Astrocyte (in vitro differentiated cells and primary cell): ENCODE measurements at regions not wholly inside any gene's neighbourhood (a gene's known extent, or its start where the extent isn't known, plus 50 kb on each side); places are given as distances from the start of the nearest gene placed in this dataset.
"Not testable (repeated sequence)": the region's sequence is repeated elsewhere in the genome, so short reads cannot be mapped to it uniquely, and the experiment has no call there.

Experiments used
- DNase-seq: peaks from one replicate; pipeline ENCODE4 v3.0.0-alpha.2; 2010; ENCODE audit warnings: low read depth
- FAIRE-seq: peaks from 2 replicates; lab custom pipeline; 2011; peaks lifted over from hg19 to GRCh38; lab: Jason Lieb, UNC
- H2AFZ ChIP-seq: 2 replicates; pipeline ENCODE4 v1.6.0; 2012; ENCODE audit warnings: low read depth, low read length, inconsistent platforms
- H3K27ac ChIP-seq: 2 replicates; pipeline ENCODE4 v1.5.1; 2011; ENCODE audit warnings: low read depth, low read length, inconsistent platforms
- H3K27me3 ChIP-seq: 2 replicates; pipeline ENCODE4 v1.6.0; 2011; ENCODE audit warnings: low read length, inconsistent platforms; ENCODE audit not compliant: insufficient read depth
- H3K36me3 ChIP-seq: 2 replicates; pipeline ENCODE4 v1.5.1; 2011; ENCODE audit warnings: low read length, inconsistent platforms; ENCODE audit not compliant: insufficient read depth
- H3K4me1 ChIP-seq: 2 replicates; pipeline ENCODE4 v1.5.1; 2011; ENCODE audit warnings: low read length, inconsistent platforms; ENCODE audit not compliant: insufficient read depth
- H3K4me2 ChIP-seq: 2 replicates; pipeline ENCODE4 v1.6.0; 2012; ENCODE audit warnings: low read length, inconsistent platforms
- H3K4me3 ChIP-seq: 2 replicates; pipeline ENCODE4 v1.5.1; 2011; ENCODE audit warnings: low read depth, mild to moderate bottlenecking, low read length, inconsistent platforms; ENCODE audit not compliant: insufficient read depth
- H3K79me2 ChIP-seq: 2 replicates; pipeline ENCODE4 v1.6.0; 2012; ENCODE audit warnings: mild to moderate bottlenecking, low read length, inconsistent platforms; ENCODE audit not compliant: insufficient read depth
- H3K9ac ChIP-seq: 2 replicates; pipeline ENCODE4 v1.6.0; 2012; ENCODE audit warnings: mild to moderate bottlenecking, low read length, inconsistent platforms
- H3K9me3 ChIP-seq: 2 replicates; pipeline ENCODE4 v1.5.1; 2012; ENCODE audit warnings: low read depth, mild to moderate bottlenecking, low read length, inconsistent platforms; ENCODE audit not compliant: insufficient read depth
- H4K20me1 ChIP-seq: 2 replicates; pipeline ENCODE4 v1.6.0; 2012; ENCODE audit warnings: low read length, inconsistent platforms; ENCODE audit not compliant: insufficient read depth
- H3K27ac Mint-ChIP-seq: one replicate; pipeline ENCODE4 v1.8.0; 2021; ENCODE audit warnings: mild to moderate bottlenecking, mixed read lengths; ENCODE audit not compliant: unreplicated experiment
- H3K27me3 Mint-ChIP-seq: one replicate; pipeline ENCODE4 v1.8.0; 2021; ENCODE audit warnings: low read depth, mixed read lengths; ENCODE audit not compliant: unreplicated experiment
- H3K36me3 Mint-ChIP-seq: one replicate; pipeline ENCODE4 v1.8.0; 2021; ENCODE audit warnings: low read depth, mixed read lengths; ENCODE audit not compliant: unreplicated experiment
- H3K4me1 Mint-ChIP-seq: one replicate; pipeline ENCODE4 v1.8.0; 2021; ENCODE audit warnings: low read depth, mixed read lengths; ENCODE audit not compliant: unreplicated experiment
- H3K4me3 Mint-ChIP-seq: one replicate; pipeline ENCODE4 v1.8.0; 2021; ENCODE audit warnings: mild to moderate bottlenecking, moderate library complexity, mixed read lengths; ENCODE audit not compliant: unreplicated experiment
- H3K9me3 Mint-ChIP-seq: one replicate; pipeline ENCODE4 v1.8.0; 2021; ENCODE audit warnings: mild to moderate bottlenecking, mixed read lengths; ENCODE audit not compliant: unreplicated experiment
- EZH2 ChIP-seq: IDR thresholded peaks from 2 replicates; pipeline ENCODE4 v1.6.1; 2012; ENCODE audit warnings: mild to moderate bottlenecking, low read length, inconsistent platforms; ENCODE audit not compliant: insufficient read depth
- TF ChIP-seq, protein P1 (sequence below): IDR thresholded peaks from 2 replicates; pipeline ENCODE4 v1.5.1; 2011; ENCODE audit warnings: low read depth, mild to moderate bottlenecking, inconsistent platforms, low read length, moderate library complexity; ENCODE audit not compliant: insufficient read depth

DNA sequence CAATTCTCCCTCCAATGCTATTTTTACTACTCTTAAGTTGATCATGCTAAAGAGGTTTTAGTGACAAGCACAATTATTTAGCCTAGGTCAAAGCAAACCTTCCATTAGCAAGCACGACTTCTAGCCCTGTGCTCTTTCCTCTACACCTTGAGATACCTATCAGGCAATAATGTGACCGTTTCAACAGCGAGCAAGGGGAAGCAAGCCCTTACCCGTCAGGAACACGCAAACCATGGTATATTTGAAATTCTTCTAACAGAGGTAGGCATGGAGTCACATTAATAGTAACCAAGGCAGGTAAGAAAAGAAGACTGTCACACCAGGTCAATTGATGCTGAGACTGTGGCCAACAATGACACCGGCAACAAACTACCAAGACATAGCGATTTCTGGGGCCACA, 68.9 kb upstream of the VGLL4 start:
- Histone ChIP-seq H3K9ac (no peak overlapping the region), H3K9me3 (peaks cover 4% of the 10 kb centered on the region), H3K4me3 (no peak overlapping the region), H3K4me1 (no peaks in the 10 kb centered on the region), H3K27ac (no peak overlapping the region), H2AFZ (no peak overlapping the region), H4K20me1 (peaks cover 11% of the 10 kb centered on the region), H3K27me3 (no peaks in the 10 kb centered on the region), H3K79me2 (peaks cover 39% of the 10 kb centered on the region), H3K4me2 (no peak overlapping the region), H3K36me3 (no peaks in the 10 kb centered on the region)
- FAIRE-seq (no peak), DNase-seq (no peak)
- peaks cover 10% of the 10 kb centered on the region for H3K36me3 Mint-ChIP-seq
- peaks cover 3% of the 10 kb centered on the region for H3K9me3 Mint-ChIP-seq
- TF ChIP-seq EZH2, result no peak
- TF ChIP-seq, protein P1, sequence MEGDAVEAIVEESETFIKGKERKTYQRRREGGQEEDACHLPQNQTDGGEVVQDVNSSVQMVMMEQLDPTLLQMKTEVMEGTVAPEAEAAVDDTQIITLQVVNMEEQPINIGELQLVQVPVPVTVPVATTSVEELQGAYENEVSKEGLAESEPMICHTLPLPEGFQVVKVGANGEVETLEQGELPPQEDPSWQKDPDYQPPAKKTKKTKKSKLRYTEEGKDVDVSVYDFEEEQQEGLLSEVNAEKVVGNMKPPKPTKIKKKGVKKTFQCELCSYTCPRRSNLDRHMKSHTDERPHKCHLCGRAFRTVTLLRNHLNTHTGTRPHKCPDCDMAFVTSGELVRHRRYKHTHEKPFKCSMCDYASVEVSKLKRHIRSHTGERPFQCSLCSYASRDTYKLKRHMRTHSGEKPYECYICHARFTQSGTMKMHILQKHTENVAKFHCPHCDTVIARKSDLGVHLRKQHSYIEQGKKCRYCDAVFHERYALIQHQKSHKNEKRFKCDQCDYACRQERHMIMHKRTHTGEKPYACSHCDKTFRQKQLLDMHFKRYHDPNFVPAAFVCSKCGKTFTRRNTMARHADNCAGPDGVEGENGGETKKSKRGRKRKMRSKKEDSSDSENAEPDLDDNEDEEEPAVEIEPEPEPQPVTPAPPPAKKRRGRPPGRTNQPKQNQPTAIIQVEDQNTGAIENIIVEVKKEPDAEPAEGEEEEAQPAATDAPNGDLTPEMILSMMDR, result no peak
- peaks cover 16% of the 10 kb centered on the region for H3K4me1 Mint-ChIP-seq
- H3K27me3 Mint-ChIP-seq, result no peaks in the 10 kb centered on the region
- no peak overlapping the region for H3K4me3 Mint-ChIP-seq
- H3K27ac Mint-ChIP-seq, result no peak overlapping the region

DNA sequence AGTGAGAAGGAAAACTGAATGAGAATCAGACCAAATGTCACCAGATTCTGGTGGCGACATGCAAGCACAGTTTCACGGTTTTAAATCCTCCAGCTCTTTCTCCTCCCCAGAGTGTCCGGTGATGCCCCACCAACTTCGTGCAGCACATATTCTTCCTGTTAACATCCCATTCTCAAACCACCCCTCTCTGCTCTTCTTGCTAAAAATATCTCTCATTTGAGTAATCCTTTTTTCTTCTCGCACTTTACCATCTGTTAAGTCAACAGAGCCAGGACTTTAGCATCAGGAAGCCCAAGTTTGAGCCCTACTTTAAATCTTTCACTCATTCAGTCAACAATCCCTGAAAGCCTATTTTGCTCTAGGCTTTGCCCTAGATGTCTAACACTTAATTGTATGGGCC, 68.2 kb upstream of the VGLL4 start:
- FAIRE-seq, result peak; percentile 9
- no peak overlapping the region for H3K27ac Mint-ChIP-seq
- no peaks in the 10 kb centered on the region for H3K27me3 ChIP-seq

DNA sequence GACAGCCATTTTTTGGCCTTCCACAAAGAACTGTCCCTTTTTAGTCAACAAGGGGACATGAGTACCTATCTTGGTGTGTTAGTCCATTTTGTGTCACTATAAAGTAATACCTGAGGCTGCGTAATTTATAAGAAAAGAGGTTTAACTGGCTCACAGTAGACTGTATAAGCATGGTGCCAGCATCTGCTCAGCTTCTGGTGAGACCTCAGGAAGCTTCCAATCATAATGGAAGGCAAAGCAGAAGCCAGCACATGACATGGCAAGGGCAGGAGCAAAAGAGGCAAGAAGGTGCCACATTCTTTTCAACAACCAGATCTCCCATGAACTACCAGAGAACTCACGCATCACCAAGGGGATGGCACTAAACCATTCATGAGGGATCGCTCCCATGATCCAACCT, 66.1 kb upstream of the VGLL4 start:
- Histone ChIP-seq H3K27me3 (no peaks in the 10 kb centered on the region), H3K79me2 (peaks cover 26% of the 10 kb centered on the region), H3K4me2 (no peak overlapping the region), H2AFZ (no peak overlapping the region), H3K4me1 (no peaks in the 10 kb centered on the region), H3K9ac (no peak overlapping the region), H3K4me3 (no peak overlapping the region), H3K27ac (no peak overlapping the region), H4K20me1 (peaks cover 8% of the 10 kb centered on the region), H3K36me3 (no peaks in the 10 kb centered on the region), H3K9me3 (peaks cover 4% of the 10 kb centered on the region)
- Mint-ChIP-seq H3K9me3 (peaks cover 3% of the 10 kb centered on the region), H3K36me3 (peaks cover 10% of the 10 kb centered on the region), H3K27me3 (no peaks in the 10 kb centered on the region), H3K4me1 (peaks cover 6% of the 10 kb centered on the region), H3K27ac (no peak overlapping the region), H3K4me3 (no peak overlapping the region)
- FAIRE-seq (no peak), DNase-seq (no peak)
- TF ChIP-seq, protein P1, result no peak
- no peak for TF ChIP-seq EZH2

More for the DNA sequence above, 68.2 kb upstream of the VGLL4 start:
- Mint-ChIP-seq H3K4me1 (peaks cover 12% of the 10 kb centered on the region), H3K27me3 (no peaks in the 10 kb centered on the region), H3K36me3 (peaks cover 10% of the 10 kb centered on the region), H3K9me3 (peaks cover 3% of the 10 kb centered on the region), H3K4me3 (no peak overlapping the region)
- Histone ChIP-seq H3K4me3 (no peak overlapping the region), H3K27ac (no peak overlapping the region), H4K20me1 (peaks cover 11% of the 10 kb centered on the region), H3K9me3 (peaks cover 4% of the 10 kb centered on the region), H2AFZ (no peak overlapping the region), H3K79me2 (peaks cover 38% of the 10 kb centered on the region), H3K4me2 (no peak overlapping the region), H3K9ac (no peak overlapping the region), H3K36me3 (no peaks in the 10 kb centered on the region), H3K4me1 (no peaks in the 10 kb centered on the region)
- DNase-seq, result no peak
- TF ChIP-seq, protein P1, result no peak
- TF ChIP-seq EZH2, result no peak

DNA sequence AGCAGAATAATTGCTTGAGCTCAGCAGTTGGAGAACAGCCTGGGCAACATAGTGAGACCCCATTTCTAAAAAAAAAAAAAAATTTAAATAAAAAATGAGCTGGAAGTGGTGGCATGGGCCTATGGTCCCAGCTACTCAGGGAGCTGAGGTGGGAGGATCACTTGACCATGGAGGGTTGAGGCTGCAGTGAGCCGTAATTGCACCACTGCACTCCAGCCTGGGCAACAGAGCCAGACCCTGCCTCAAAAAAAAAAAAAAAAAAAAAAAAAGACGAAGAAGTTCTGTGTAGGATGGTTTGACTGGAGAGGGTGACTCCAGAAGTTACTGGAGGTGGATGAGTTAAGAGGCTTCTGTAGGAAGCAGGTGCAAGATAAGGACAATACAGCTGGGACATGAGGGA, 63.4 kb upstream of the VGLL4 start:
- H3K9ac ChIP-seq, H3K27ac ChIP-seq, H3K4me3 Mint-ChIP-seq, H3K4me1 Mint-ChIP-seq, H4K20me1 ChIP-seq, H3K9me3 ChIP-seq, FAIRE-seq, H3K9me3 Mint-ChIP-seq, H3K27me3 Mint-ChIP-seq, H2AFZ ChIP-seq, H3K36me3 ChIP-seq, H3K4me2 ChIP-seq, H3K4me1 ChIP-seq, H3K27ac Mint-ChIP-seq, DNase-seq, H3K27me3 ChIP-seq, H3K4me3 ChIP-seq: not testable (repeated sequence)
- H3K36me3 Mint-ChIP-seq, result peaks cover 10% of the 10 kb centered on the region
- H3K79me2 ChIP-seq, result peaks cover 11% of the 10 kb centered on the region
